HG02798 (cell line): ENCODE measurements at regions not wholly inside any gene's neighbourhood (a gene's known extent, or its start where the extent isn't known, plus 50 kb on each side); places are given as distances from the start of the nearest gene placed in this dataset.

ENCODE experiments used
- ATAC-seq: cut with Tn5 transposase; IDR thresholded peaks from one replicate; pipeline ENCODE4 v1.9.1; 2021; ENCODE audit warnings: mild to moderate bottlenecking; ENCODE audit not compliant: unreplicated experiment, poor library complexity

DNA sequence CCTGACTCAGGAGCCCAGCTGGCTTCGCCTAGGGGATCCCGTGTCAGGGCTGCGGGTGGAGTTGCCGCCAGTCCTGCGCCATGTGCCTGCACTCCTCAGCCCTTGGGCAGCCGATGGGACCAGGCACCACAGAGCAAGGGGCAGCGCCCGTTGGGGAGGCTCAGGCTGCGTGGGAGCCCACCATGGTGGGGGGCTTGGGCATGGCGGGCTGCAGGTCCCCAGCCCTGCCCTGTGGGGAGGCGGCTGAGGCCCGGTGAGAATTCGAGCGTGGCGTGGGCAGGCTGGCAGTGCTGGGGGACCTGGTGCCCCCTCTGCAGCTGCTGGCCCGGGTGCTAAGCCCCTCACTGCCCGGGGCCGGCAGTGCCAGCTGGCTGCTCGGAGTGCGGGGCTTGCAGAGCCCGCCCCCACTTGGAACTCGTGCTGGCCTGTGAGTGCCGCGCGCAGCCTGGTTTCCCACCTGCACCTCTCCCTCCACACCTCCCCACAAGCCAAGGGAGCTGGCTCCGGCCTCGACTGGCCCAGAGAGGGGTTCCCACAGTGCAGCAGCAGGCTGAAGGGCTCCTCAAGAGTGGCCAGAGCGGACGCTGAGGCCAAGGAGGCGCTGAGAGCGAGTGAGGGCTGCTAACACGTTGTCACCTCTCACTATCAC lies 135.1 kb upstream of the SEL1L start:
- no peak for ATAC-seq

DNA sequence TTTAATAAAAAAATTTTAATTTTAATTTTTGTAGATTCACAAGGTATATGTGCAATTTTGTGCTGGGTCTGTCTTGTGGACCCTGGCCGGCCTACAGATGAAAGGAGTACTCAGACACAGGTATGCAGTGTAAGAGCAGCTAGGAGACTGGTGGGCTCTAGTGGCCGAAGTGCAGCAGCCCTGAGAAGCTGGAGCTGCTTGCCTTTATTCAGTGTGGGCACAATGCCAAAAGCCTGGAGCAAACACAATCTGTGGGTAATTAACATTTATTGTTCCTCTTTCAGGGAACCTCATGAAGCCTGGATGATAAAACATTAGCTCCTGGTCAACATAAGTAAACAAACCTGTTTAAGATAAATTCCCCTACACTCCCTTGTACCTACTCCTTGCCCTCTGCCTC lies 135.7 kb upstream of the SEL1L start:
- no peak for ATAC-seq

DNA sequence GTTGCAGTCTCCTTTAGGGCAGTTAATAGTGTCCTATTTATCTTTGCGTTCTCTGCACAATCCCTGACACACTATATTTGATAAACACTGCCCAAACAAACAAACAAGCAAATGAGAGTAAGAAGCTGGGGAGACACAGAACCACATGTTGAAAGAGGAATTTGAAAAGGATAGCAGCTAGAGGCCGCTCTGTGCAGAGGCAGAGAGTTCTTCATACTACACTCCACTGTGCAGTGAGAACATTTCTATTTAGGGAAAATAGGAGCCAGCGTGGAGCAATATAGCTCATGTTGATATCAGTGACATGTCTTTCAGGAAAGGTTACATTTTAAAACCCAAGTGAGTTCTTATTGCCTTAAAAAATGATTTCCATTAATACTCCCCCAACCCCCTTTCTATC lies 140.3 kb upstream of the SEL1L start:
- ATAC-seq, result no peak

DNA sequence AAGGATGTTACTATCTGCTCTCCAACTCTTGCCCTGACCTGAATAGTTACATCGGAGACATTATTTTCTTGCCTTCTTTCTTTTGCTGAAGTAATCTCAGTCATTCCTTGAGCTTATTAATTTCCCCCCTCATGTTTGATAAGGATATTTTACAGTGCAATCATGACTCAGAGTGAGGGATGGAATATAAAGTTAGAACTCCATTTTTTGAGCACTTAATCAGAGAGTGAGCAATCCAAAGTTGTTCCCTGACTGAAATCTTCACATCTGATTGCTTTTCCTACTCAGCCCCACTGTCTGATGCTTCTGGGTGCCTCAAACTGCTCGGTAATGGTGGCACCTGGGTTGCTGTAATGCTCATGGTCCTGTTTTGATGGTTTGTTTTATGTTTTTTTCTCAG lies 142.7 kb upstream of the SEL1L start:
- ATAC-seq, result no peak

DNA sequence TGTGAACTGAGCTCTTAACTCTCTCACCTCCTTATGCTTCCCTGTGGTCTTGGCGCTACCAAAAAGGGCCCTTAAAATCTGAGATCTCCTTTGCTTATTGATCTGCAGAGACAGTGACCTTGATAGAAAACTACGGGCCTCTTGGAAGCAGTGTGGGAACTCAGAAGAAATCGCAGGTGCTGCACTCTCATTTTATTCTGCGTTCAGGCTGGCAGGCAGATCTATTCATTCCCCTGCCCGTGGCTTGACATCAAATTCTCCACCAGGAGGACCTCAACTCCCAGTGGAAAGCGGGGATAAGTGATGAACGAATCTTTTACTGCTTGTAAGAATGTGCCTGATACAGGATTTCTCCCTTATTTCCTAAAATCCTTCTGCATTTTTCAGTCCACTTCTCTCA lies 143.2 kb upstream of the SEL1L start:
- no peak for ATAC-seq

DNA sequence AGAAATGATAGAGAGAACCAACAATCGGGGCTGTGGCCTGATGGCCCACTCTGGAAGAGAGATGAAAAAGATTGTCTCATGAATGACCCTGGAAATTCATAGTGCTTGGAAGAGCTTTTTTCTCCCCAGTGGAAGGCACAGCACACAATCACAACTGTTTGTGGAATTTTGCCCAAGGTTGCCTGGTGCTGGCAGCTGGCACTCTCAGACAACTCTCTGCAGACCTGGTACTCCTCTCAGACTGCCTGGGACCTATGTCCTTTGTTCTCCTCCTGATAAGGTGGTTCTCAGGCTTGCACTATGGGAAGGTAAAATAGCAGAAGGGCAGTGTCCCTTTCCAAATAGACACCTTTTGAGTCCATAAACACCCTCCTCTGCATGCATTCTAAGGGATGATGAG lies 144.1 kb upstream of the SEL1L start:
- no peak for ATAC-seq

DNA sequence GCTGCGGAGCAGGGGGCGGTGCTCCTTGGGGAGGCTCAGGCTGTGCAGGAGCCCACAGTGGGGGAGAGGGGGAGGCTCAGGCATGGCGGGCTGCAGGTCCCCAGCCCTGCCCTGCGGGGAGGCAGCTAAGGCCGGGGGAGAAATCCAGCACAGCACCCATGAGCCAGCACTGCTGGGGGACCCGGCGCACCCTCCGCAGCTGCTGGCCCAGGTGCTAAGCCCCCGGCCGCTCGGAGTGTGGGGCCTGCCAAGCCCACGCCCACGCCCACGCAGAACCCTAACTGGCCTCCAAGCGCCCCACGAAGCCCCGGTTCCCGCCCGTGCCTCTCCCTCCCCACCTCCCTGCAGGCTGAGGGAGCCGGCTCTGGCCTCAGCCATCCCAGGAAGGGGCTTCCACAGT lies 145.6 kb upstream of the SEL1L start:
- ATAC-seq, result no peak

DNA sequence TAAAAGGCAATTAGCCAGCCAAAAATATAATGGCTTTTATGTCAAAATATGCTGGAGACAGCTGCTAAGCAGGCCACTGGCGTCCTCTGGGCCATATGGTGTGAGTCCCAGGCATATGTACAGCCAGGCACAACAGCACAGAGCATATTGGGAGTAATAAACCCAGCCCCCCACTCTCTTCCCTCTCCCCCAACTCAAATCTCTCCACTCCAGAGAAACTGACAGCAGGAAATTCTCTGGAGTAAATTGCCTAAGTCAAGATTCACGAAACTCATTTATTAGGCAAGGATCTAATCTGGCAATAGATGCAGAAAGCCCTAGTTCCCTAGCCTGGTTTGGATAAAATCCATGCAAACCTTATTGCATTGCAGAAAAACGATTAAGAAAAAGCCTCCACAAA lies 147.9 kb upstream of the SEL1L start:
- no peak for ATAC-seq

DNA sequence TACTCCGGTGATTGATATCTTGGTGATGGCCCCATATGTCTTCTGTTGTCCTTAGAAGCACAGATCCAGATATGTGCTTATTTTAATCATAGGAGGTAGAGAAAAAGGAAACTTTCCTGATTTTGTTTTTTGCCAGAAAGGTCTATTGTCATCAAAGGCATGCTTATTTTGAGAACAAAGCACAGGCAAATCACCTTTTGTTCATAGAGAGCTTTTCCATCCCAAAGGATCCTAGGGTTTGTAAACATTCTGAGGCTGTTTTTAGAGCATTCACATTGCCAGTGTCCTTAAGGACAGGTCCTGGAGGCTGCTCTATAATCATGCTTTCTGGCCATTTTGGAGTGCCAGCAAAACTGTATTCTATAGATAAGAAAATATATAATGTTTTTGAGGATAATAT lies 148.5 kb upstream of the SEL1L start:
- no peak for ATAC-seq

DNA sequence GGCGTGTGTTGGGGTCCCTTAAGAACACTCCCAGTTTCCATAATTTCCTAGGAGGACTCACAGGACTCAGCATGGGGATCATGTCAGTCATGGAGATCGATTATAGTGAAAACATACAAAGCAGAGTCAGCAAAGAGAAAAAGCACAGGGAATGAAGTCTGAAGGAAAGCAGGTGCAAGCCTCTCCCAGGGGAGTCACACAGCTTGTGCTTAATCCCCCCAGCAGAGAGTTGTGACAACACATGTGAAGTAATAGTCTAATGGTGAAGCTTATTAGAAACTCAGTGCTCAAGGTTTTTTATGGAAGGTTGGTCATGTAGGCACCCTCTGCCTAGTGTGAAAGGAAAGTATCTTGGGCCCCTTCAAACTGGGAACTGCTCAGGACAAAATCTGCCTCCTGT lies 149.0 kb upstream of the SEL1L start:
- no peak for ATAC-seq

DNA sequence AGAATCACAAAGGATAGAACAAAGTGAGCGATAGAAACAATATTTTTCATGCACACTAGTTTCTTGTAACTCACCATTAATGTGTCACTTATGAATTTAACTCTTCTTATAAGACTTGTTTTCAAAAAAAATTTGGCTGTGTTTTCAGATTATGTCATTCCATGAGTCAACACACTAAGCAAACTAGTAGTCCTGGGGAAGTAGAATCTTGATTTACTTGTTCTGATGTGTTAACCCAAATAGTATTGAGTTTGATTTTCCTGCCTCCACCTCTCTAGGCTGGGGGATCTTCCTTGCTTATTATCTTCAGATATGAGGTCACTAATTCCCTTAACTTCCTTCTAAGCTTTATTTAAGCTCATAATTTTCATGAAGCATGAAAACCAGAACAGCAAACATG lies 151.0 kb upstream of the SEL1L start:
- no peak for ATAC-seq

DNA sequence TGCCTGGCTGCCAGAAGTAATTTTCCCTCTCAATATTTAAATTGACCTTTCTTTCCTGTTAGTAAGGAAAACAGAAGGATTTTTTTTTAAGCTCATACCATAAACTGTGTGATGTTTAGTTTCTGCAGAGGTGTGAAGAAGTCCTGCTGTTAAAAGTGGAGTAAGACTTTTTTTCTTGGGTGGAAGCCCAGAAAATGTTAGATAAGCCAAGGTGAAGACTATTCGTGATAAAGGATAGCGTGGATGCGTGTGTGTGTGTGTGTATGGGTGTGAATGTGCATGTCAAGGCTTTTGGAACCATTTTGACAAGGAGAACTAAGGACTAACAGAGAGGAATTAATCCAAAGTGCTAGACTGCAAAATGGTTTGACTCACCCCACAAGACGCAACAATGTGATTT lies 152.9 kb upstream of the SEL1L start:
- ATAC-seq, result no peak

DNA sequence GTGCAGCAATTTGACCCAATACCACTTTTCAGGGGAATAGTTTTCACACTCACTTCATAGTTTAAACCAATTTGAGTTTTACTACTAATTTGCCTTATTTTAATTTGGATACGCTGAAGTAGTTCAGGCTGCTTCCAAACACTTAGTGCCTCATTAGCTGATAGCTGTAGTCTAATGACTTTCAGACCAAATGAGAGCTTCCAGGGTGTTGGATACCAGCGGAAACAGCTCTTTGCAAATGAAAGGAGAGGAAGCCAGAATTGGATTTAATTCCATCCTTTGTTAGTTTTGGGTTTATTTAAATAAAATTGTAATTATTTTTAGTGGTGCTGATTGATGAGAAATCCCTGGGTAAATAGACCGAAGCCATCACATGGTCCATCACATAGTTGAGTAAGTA lies 158.3 kb upstream of the SEL1L start:
- ATAC-seq, result no peak

DNA sequence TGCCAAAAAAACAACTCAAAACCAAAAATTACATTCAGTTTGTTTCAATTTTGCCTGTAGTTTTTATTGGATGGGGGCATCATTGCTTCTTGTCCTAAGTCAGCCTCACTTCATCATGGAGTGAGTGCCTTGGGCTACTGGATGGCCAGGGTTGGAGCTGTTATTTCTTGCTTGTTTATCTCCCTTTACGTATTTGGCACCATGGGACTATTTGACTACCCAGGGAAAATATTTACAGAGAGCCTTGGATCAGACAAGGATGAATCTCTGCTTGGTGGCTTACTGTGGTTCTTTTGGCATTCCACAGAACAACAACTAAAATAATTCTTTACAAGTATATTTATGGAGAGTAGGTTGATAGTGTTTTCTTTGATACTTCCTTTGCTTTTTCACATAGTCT lies 160.8 kb upstream of the SEL1L start:
- ATAC-seq, result no peak

DNA sequence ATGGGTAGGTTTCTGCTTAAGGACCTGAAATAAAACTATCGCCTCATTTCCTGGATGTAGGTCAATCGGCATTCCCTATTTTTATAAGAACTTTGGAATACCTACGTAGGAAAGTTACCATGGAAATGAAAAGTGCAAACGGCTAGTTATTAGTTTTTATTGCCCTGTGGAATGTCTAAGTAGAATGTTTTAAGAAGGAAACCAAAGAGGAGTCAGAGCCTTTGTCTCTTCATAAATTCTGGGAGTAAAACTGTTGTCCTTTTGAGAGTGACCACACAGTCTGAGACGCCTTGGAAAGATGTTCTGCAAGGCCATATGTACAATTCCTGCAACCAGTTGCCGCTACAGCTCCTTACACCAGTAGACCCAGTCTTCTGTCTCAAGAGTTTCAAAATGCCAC lies 176.0 kb upstream of the SEL1L start:
- ATAC-seq, result no peak

DNA sequence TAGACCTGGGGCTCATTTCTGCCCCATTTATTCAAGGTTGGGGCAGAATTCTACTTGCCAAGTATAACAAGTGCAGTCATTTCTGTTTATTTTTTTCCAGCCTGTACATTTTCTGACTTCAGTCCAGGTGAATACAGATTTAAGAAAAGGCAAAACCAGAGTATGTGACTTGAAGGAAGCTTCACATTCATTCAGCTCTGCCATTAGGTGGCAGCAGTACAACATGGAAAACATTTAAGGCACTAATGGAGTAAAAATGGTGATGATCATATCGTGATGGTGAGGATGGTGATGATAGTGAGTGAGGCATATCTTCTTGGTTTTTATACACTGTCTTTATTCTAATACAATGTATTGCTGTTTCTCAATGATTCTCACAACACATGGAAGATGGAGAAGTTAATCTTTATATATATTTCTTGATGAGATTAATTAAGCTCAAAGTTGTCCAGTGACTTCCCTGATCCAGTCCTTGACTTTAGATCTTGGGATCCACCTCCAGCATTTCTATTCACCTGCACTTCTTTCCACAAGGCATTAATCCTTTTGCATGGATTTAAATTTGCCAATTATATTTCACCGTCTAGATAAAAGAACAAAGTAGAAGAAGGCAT lies 176.7 kb upstream of the SEL1L start:
- ATAC-seq, result peak; percentile 51

DNA sequence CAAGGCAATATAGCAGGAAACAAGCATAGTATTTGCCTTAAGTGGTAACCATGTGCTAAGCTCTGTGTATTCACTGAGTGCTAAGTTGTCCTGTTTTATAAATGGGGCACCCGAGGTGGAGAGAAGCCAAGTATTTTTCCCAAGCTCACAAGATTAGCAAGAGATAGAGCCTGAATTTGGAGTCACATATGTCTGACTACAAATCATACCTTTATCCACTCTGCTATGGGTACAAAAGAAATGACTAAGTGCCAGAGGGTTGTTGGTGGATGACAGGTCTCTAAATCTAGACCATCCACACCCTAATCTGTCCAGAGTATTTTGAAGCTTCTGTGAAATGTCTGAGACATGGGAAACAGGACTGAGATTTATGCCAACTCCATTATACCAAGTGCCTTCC lies 182.1 kb upstream of the SEL1L start:
- no peak for ATAC-seq

DNA sequence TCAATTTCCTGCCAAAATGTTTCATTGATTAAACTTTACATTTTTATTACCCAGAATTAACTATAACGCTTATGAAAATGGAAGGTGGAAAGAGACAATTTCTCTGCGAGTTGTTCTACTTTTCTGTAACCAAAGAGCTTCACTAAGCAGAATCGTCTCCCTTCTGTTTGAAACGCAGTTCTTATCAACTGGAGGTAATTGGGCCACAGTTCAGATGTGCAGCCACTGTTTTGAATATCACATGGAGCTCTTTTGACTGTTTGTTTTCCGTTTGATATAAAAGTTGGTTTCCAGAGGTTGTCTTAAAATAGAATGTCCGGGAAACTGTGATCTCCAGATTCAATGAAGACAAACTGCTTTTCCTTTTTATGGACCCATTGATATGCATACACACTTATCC lies 183.3 kb upstream of the SEL1L start:
- ATAC-seq, result no peak

DNA sequence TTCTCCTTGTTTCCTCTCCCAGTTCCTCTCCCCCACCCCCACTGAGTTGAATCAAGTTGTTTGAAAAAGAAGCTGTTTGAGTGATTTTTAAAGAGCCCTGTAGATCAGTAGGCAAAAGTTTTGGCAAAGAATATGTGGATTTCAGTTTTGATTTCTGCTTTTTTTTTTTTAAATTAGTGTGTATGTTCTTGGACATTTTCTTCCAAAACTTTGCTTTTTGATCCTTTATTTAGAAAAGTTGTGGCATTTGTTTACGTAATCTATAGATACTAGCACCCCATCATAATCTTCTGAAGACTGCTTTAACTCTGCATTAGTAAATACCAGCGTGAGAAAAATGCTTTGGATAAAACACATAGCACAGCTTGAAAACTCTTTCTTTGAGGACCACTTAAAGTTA lies 190.3 kb upstream of the SEL1L start:
- no peak for ATAC-seq

DNA sequence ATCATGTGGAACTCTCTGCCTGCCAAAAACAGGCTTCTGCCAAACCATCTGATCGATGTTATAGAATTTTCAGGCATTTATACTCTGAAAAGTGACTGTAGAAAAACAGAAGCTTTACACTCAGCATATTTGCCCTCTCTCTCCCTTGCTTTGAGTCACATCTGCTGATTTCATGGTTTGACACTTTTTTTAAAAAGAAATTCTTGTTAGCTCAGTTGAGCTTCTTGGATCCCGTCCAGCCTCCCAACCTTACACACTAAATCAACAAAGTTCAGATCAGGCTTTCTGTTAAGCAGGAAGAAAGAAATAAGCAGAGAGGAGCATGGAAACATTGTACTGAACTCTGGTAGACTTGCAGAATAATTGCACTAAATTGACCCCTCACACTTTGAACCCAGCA lies 193.6 kb upstream of the SEL1L start:
- ATAC-seq, result no peak

DNA sequence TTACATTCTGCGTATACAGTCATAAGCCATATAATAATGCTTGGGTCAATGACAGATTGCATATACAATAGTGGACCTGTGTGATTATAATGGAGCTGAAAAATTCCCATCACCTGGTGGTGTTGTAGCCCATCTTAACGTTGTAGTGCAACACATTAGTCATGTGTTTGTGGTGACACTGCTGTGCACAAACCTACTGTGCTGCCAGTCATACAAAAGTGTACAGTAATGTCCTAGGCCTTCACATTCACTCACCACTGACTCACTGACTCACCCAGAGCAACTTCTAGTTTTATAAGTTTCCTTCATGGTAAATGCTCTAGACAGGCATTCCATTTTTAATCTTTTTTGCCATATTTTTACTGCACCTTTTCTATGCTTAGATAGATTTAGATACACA lies 194.8 kb upstream of the SEL1L start:
- ATAC-seq, result no peak

DNA sequence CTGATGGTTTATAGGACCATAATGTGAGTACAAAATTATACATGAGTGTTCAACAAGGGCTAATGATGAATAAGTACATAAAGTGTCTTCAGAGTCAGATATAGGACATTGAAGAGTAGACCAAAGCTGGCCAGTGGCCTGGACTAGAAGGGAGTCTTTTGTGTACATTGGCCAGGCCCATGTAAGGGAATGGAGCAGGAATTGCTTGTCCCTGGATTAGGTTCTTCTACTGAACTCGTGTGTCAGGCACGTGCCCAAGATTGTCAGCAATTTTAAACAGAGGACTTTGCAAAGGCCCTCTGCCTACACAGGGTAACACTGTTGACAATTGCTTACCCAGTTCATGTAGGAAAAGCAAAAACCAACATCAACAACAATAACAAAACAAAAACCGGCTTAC lies 196.0 kb upstream of the SEL1L start:
- no peak for ATAC-seq

DNA sequence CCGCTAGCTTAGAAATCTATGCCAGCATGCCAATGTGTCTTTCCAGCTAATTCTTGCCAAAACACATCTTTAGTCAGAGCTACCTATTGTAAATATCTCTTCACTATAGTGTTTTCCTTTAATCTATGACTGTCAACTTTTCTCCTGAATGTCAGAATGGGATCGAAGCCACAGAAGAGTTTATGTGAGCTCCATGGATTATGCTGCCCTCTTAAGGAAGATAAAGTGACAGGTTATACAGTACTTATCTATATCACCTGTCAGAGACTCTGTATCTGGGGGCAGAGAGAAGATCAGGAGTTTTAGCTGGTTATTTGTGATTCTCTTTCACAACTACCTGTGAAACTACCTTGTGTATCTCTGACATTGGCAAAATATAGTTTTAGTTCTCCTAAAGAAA lies 204.3 kb upstream of the SEL1L start:
- ATAC-seq, result no peak
